H1 (cell line): ENCODE measurements at regions not wholly inside any gene's neighbourhood (a gene's known extent, or its start where the extent isn't known, plus 50 kb on each side); places are given as distances from the start of the nearest gene placed in this dataset.

ENCODE experiments used
- CBX8 ChIP-seq: fragments of 300-800, 300-1000 bp; sonication (generic); IDR thresholded peaks from 2 replicates; pipeline ENCODE4 v1.7.1; 2016; ENCODE audit warnings: low read depth, low read length, borderline replicate concordance
- CTCF ChIP-seq, 3 experiments: IDR thresholded peaks; 1 replicate in 2 of 3; 2 replicates in 1 of 3; pipeline versions ENCODE4 v1.5.1 to v1.6.1; 2011; ENCODE audit warnings: low read length in 3 of 3, mild to moderate bottlenecking in 3 of 3, inconsistent platforms in 2 of 3, low read depth in 1 of 3, moderate library complexity in 1 of 3; ENCODE audit not compliant: insufficient read depth in 1 of 3; ENCODE audit errors: control extremely low read depth in 1 of 3
- GABPA ChIP-seq: IDR thresholded peaks from 2 replicates; pipeline ENCODE4 v1.6.1; 2011; ENCODE audit warnings: mild to moderate bottlenecking, low read length, moderate library complexity, borderline replicate concordance; ENCODE audit not compliant: insufficient read depth
- JUN ChIP-seq: IDR thresholded peaks from 2 replicates; pipeline ENCODE4 v1.6.1; 2011; ENCODE audit warnings: low read depth, mild to moderate bottlenecking, improper control_type of control experiment, low read length
- KDM4A ChIP-seq: IDR thresholded peaks from one replicate; pipeline ENCODE4 v1.7.1; 2012; ENCODE audit warnings: low read depth, mild to moderate bottlenecking, moderate library complexity, low read length, inconsistent platforms; ENCODE audit not compliant: severe bottlenecking
- KDM5A ChIP-seq: fragments of 200-600 bp; IDR thresholded peaks from 2 replicates; pipeline ENCODE4 v1.7.1; 2012; ENCODE audit warnings: mild to moderate bottlenecking, low read length, inconsistent platforms, mixed read lengths

- TF ChIP-seq CTCF (IDR thresholded peaks at IDR 0.05; ENCODE audit: control extremely low read depth in 1 of 3, insufficient read depth in 1 of 3, low read depth in 1 of 3, low read length in 3 of 3) (no peak), JUN (no peak), CBX8 (no peak), KDM4A (no peak), GABPA (no peak), KDM5A (no peak)
Observed at GRCh38 chr6:62452586-62452985, 166.6 kb upstream of the KHDRBS2 start (continued).
